ENCODE measurements at regions not wholly inside any gene's neighbourhood (a gene's known extent, or its start where the extent isn't known, plus 50 kb on each side); places are given as distances from the start of the nearest gene placed in this dataset.

- Histone ChIP-seq H3K9me2 (replicated peaks; ENCODE audit: control insufficient read depth, low read length) (no peaks in the 10 kb centered on the region), H3K27me3 (ENCODE audit: control insufficient read depth, low read length) (no peaks in the 10 kb centered on the region), H3K36me3 (ENCODE audit: control insufficient read depth, low read length) (no peaks in the 10 kb centered on the region), H3K27ac (ENCODE audit: low read depth, low read length) (no peak overlapping the region), H3F3A (ENCODE audit: control insufficient read depth, insufficient read depth) (no peaks in the 10 kb centered on the region), H3K79me2 (ENCODE audit: control insufficient read depth, low read length) (no peaks in the 10 kb centered on the region), H3K4me1 (ENCODE audit: control insufficient read depth, low read length) (no peaks in the 10 kb centered on the region), H4K20me1 (ENCODE audit: control insufficient read depth, insufficient read depth, low read depth, low read length) (no peaks in the 10 kb centered on the region), H3K9me3 (ENCODE audit: control insufficient read depth, insufficient read depth, low read length) (no peaks in the 10 kb centered on the region), H3K4me3 (ENCODE audit: low read length) (no peak overlapping the region), H3K4me2 (ENCODE audit: low read length) (no peak overlapping the region)
- TF ChIP-seq EZH2phosphoT487 (IDR thresholded peaks at IDR 0.05; ENCODE audit: borderline replicate concordance, low read length) (no peak), CTCF (IDR thresholded peaks at IDR 0.05; ENCODE audit: low read depth, low read length, poor library complexity, severe bottlenecking) (no peak)
Measured at GRCh38 chr14:105847400-105847799, 321.0 kb downstream of the TMEM121 start.

- Histone ChIP-seq H3K36me3 (ENCODE audit: control insufficient read depth, low read length) (no peaks in the 10 kb centered on the region), H3K27ac (ENCODE audit: low read depth, low read length) (no peak overlapping the region), H3F3A (ENCODE audit: control insufficient read depth, insufficient read depth) (no peaks in the 10 kb centered on the region), H3K9me3 (ENCODE audit: control insufficient read depth, insufficient read depth, low read length) (no peaks in the 10 kb centered on the region), H3K4me1 (ENCODE audit: control insufficient read depth, low read length) (no peaks in the 10 kb centered on the region), H3K9me2 (replicated peaks; ENCODE audit: control insufficient read depth, low read length) (no peaks in the 10 kb centered on the region), H3K79me2 (ENCODE audit: control insufficient read depth, low read length) (no peaks in the 10 kb centered on the region), H3K4me3 (ENCODE audit: low read length) (no peak overlapping the region), H4K20me1 (ENCODE audit: control insufficient read depth, insufficient read depth, low read depth, low read length) (no peaks in the 10 kb centered on the region), H3K4me2 (ENCODE audit: low read length) (no peak overlapping the region), H3K27me3 (ENCODE audit: control insufficient read depth, low read length) (no peaks in the 10 kb centered on the region)
- no peak for TF ChIP-seq EZH2phosphoT487 (IDR thresholded peaks at IDR 0.05; ENCODE audit: borderline replicate concordance, low read length)
- TF ChIP-seq CTCF (IDR thresholded peaks at IDR 0.05; ENCODE audit: low read depth, low read length, poor library complexity, severe bottlenecking): no peak
Measured at GRCh38 chr14:105848570-105848969, 322.2 kb downstream of the TMEM121 start.

GRCh38 chr14:105849933-105850626 is 323.7 kb downstream of the TMEM121 start:
- Histone ChIP-seq H3K27me3 (ENCODE audit: control insufficient read depth, low read length) (no peaks in the 10 kb centered on the region), H3K36me3 (ENCODE audit: control insufficient read depth, low read length) (no peaks in the 10 kb centered on the region), H3K27ac (ENCODE audit: low read depth, low read length) (no peak overlapping the region), H3K4me2 (ENCODE audit: low read length) (no peak overlapping the region), H4K20me1 (ENCODE audit: control insufficient read depth, insufficient read depth, low read depth, low read length) (no peaks in the 10 kb centered on the region), H3K4me1 (ENCODE audit: control insufficient read depth, low read length) (no peaks in the 10 kb centered on the region), H3K79me2 (ENCODE audit: control insufficient read depth, low read length) (no peaks in the 10 kb centered on the region), H3K9me3 (ENCODE audit: control insufficient read depth, insufficient read depth, low read length) (no peaks in the 10 kb centered on the region), H3F3A (ENCODE audit: control insufficient read depth, insufficient read depth) (no peaks in the 10 kb centered on the region), H3K4me3 (ENCODE audit: low read length) (no peak overlapping the region), H3K9me2 (replicated peaks; ENCODE audit: control insufficient read depth, low read length) (no peaks in the 10 kb centered on the region)
- no peak for TF ChIP-seq CTCF (IDR thresholded peaks at IDR 0.05; ENCODE audit: low read depth, low read length, poor library complexity, severe bottlenecking)
- TF ChIP-seq EZH2phosphoT487 (IDR thresholded peaks at IDR 0.05; ENCODE audit: borderline replicate concordance, low read length): no peak

Measured in DOHH2 (cell line).